Nephron progenitor cell (in vitro differentiated cells): ENCODE measurements at regions not wholly inside any gene's neighbourhood (a gene's known extent, or its start where the extent isn't known, plus 50 kb on each side); places are given as distances from the start of the nearest gene placed in this dataset.
"Not testable (repeated sequence)": the region's sequence is repeated elsewhere in the genome, so short reads cannot be mapped to it uniquely, and the experiment has no call there.

Experiments used
- DNase-seq: peaks from one replicate; pipeline ENCODE4 v3.0.0; 2021
- H3K27ac Mint-ChIP-seq: 2 replicates; pipeline ENCODE4 v1.8.0; 2021; ENCODE audit warnings: mild to moderate bottlenecking, moderate library complexity, mixed read lengths
- H3K27me3 Mint-ChIP-seq: 2 replicates; pipeline ENCODE4 v1.8.0; 2021; ENCODE audit warnings: mild to moderate bottlenecking, low read depth, mixed read lengths; ENCODE audit not compliant: poor library complexity
- H3K36me3 Mint-ChIP-seq: 2 replicates; pipeline ENCODE4 v1.8.0; 2021; ENCODE audit warnings: low read depth, mixed read lengths
- H3K4me1 Mint-ChIP-seq: 2 replicates; pipeline ENCODE4 v1.8.0; 2021; ENCODE audit warnings: mixed read lengths
- H3K4me3 Mint-ChIP-seq: 2 replicates; pipeline ENCODE4 v1.8.0; 2021; ENCODE audit warnings: mild to moderate bottlenecking, moderate library complexity, mixed read lengths
- H3K9me3 Mint-ChIP-seq: 2 replicates; pipeline ENCODE4 v1.8.0; 2021; ENCODE audit warnings: mild to moderate bottlenecking, moderate library complexity, mixed read lengths
- CTCF ChIP-seq: fragments of 200-600 bp; sonication (generic); IDR thresholded peaks from 2 replicates; pipeline ENCODE4 v1.5.0; 2021; ENCODE audit warnings: antibody characterized with exemption

GRCh38 chr18:1668279-1668678 is 763.6 kb downstream of the ADCYAP1 start:
- Mint-ChIP-seq H3K4me3 (no peak overlapping the region), H3K27ac (no peak overlapping the region), H3K4me1 (peaks cover 14% of the 10 kb centered on the region), H3K9me3 (peaks cover 11% of the 10 kb centered on the region), H3K27me3 (peaks cover 4% of the 10 kb centered on the region), H3K36me3 (no peaks in the 10 kb centered on the region)
- DNase-seq = no peak
- TF ChIP-seq CTCF = no peak

- not testable (repeated sequence) for H3K27ac Mint-ChIP-seq, H3K4me3 Mint-ChIP-seq, H3K4me1 Mint-ChIP-seq, H3K27me3 Mint-ChIP-seq, H3K36me3 Mint-ChIP-seq, DNase-seq
- H3K9me3 Mint-ChIP-seq = peaks cover 11% of the 10 kb centered on the region
Observed at GRCh38 chr18:1671710-1672109, 767.0 kb downstream of the ADCYAP1 start.

GRCh38 chr18:1676387-1676786 is 771.7 kb downstream of the ADCYAP1 start:
- Mint-ChIP-seq H3K9me3 (peaks cover 5% of the 10 kb centered on the region), H3K4me1 (no peaks in the 10 kb centered on the region), H3K4me3 (no peak overlapping the region), H3K36me3 (no peaks in the 10 kb centered on the region), H3K27ac (no peak overlapping the region), H3K27me3 (peaks cover 3% of the 10 kb centered on the region)
- TF ChIP-seq CTCF = no peak
- DNase-seq = no peak

- no peak for TF ChIP-seq CTCF
- peaks cover 3% of the 10 kb centered on the region for H3K27me3 Mint-ChIP-seq
Observed at GRCh38 chr18:1680108-1680507, 775.4 kb downstream of the ADCYAP1 start.

GRCh38 chr18:1691863-1692262 is 787.2 kb downstream of the ADCYAP1 start:
- H3K4me1 Mint-ChIP-seq = no peaks in the 10 kb centered on the region
- H3K27ac Mint-ChIP-seq = no peak overlapping the region
- DNase-seq = no peak
- no peak for TF ChIP-seq CTCF
- H3K27me3 Mint-ChIP-seq = peaks cover 4% of the 10 kb centered on the region
- no peaks in the 10 kb centered on the region for H3K9me3 Mint-ChIP-seq
- H3K36me3 Mint-ChIP-seq = no peaks in the 10 kb centered on the region
- no peak overlapping the region for H3K4me3 Mint-ChIP-seq

More at GRCh38 chr18:1680108-1680507, 775.4 kb downstream of the ADCYAP1 start:
- DNase-seq = no peak
- Mint-ChIP-seq H3K27ac (no peak overlapping the region), H3K4me1 (no peaks in the 10 kb centered on the region), H3K4me3 (no peak overlapping the region), H3K36me3 (no peaks in the 10 kb centered on the region), H3K9me3 (no peaks in the 10 kb centered on the region)

- H3K4me3 Mint-ChIP-seq = no peak overlapping the region
- no peak for DNase-seq
- H3K27me3 Mint-ChIP-seq = peaks cover 3% of the 10 kb centered on the region
- no peaks in the 10 kb centered on the region for H3K36me3 Mint-ChIP-seq
- no peak for TF ChIP-seq CTCF
- H3K27ac Mint-ChIP-seq = no peak overlapping the region
- peaks cover 4% of the 10 kb centered on the region for H3K9me3 Mint-ChIP-seq
- H3K4me1 Mint-ChIP-seq = no peaks in the 10 kb centered on the region
Observed at GRCh38 chr18:1708006-1708405, 803.3 kb downstream of the ADCYAP1 start.
